Neural cell (in vitro differentiated cells): ENCODE measurements at regions not wholly inside any gene's neighbourhood (a gene's known extent, or its start where the extent isn't known, plus 50 kb on each side); places are given as distances from the start of the nearest gene placed in this dataset.

Experiments used
- H2AFZ ChIP-seq: fragments of 200-600, 300-800 bp; sonication (generic), shearing (Covaris generic); 2 replicates; pipeline ENCODE4 v1.6.0; 2014; ENCODE audit warnings: low read depth, mild to moderate bottlenecking, antibody characterized with exemption, low read length, moderate library complexity
- H3F3A ChIP-seq: fragments of 200-600 bp; shearing (Covaris generic); 2 replicates; pipeline ENCODE4 v1.6.1; 2016; ENCODE audit warnings: mild to moderate bottlenecking, moderate library complexity, mixed read lengths, antibody characterized with exemption, low read length; ENCODE audit not compliant: insufficient read depth, poor library complexity, severe bottlenecking
- H3K27ac ChIP-seq: fragments of 200-600, 300-800 bp; sonication (generic), shearing (Covaris generic); 2 replicates; pipeline ENCODE4 v1.5.1; 2014; ENCODE audit warnings: mild to moderate bottlenecking, low read length, moderate library complexity
- H3K27me3 ChIP-seq: fragments of 300-800, 200-600 bp; sonication (generic), shearing (Covaris generic); 2 replicates; pipeline ENCODE4 v1.6.0; 2014; ENCODE audit warnings: mild to moderate bottlenecking, low read depth, low read length, moderate library complexity; ENCODE audit not compliant: insufficient read depth
- H3K36me3 ChIP-seq: fragments of 300-800, 200-600 bp; sonication (generic), shearing (Covaris generic); 2 replicates; pipeline ENCODE4 v1.5.1; 2014; ENCODE audit warnings: mild to moderate bottlenecking, antibody characterized with exemption, low read length, moderate library complexity; ENCODE audit not compliant: insufficient read depth
- H3K4me2 ChIP-seq: fragments of 300-800, 200-600 bp; sonication (generic), shearing (Covaris generic); 2 replicates; pipeline ENCODE4 v1.6.0; 2014; ENCODE audit warnings: mild to moderate bottlenecking, low read length
- H3K4me3 ChIP-seq: fragments of 300-800, 200-600 bp; sonication (generic), shearing (Covaris generic); 2 replicates; pipeline ENCODE4 v1.5.1; 2014; ENCODE audit warnings: mild to moderate bottlenecking, low read length, moderate library complexity
- H3K79me2 ChIP-seq: fragments of 200-600 bp; shearing (Covaris generic); replicated peaks from 2 replicates; pipeline ENCODE4 v1.6.0; 2014; ENCODE audit warnings: mild to moderate bottlenecking, low read length, moderate library complexity; ENCODE audit not compliant: insufficient read depth
- H3K9ac ChIP-seq: fragments of 300-800, 200-600 bp; sonication (generic), shearing (Covaris generic); 2 replicates; pipeline ENCODE4 v1.6.1; 2016; ENCODE audit warnings: mild to moderate bottlenecking, low read length, mixed read lengths
- H3K9me2 ChIP-seq: fragments of 200-600 bp; shearing (Covaris generic); 2 replicates; pipeline ENCODE4 v1.6.1; 2016; ENCODE audit warnings: mild to moderate bottlenecking, low read length, mixed read lengths; ENCODE audit not compliant: insufficient read depth
- H3K9me3 ChIP-seq: fragments of 200-600, 300-800 bp; sonication (generic), shearing (Covaris generic); 2 replicates; pipeline ENCODE4 v1.6.1; 2016; ENCODE audit warnings: mild to moderate bottlenecking, mixed run types, low read length, moderate library complexity, mixed read lengths
- H4K20me1 ChIP-seq: fragments of 200-600 bp; shearing (Covaris generic); 2 replicates; pipeline ENCODE4 v1.6.1; 2016; ENCODE audit warnings: mild to moderate bottlenecking, mixed run types; ENCODE audit not compliant: insufficient read depth
- CTCF ChIP-seq: fragments of 450-650 bp; IDR thresholded peaks from 2 replicates; pipeline ENCODE4 v1.5.1; 2014; ENCODE audit warnings: antibody characterized with exemption, mild to moderate bottlenecking, moderate library complexity; ENCODE audit not compliant: poor library complexity, severe bottlenecking
- EP300 ChIP-seq: fragments of 450-650 bp; conservative IDR thresholded peaks from 2 replicates; pipeline ENCODE4 v1.6.1; 2014; ENCODE audit warnings: antibody characterized with exemption, mild to moderate bottlenecking, moderate library complexity; ENCODE audit not compliant: poor library complexity, severe bottlenecking
- EZH2 ChIP-seq: fragments of 200-600, 300-800 bp; shearing (Covaris generic), sonication (generic); IDR thresholded peaks from 2 replicates; pipeline ENCODE4 v1.6.1; 2014; ENCODE audit warnings: antibody characterized with exemption, low read length, borderline replicate concordance, mild to moderate bottlenecking; ENCODE audit not compliant: insufficient read depth, poor library complexity, severe bottlenecking
- MXI1 ChIP-seq: fragments of 450-650 bp; conservative IDR thresholded peaks from 2 replicates; pipeline ENCODE4 v1.6.1; 2014; ENCODE audit warnings: antibody characterized with exemption, mild to moderate bottlenecking; ENCODE audit not compliant: poor library complexity, severe bottlenecking
- POLR2AphosphoS5 ChIP-seq: IDR thresholded peaks from 2 replicates; pipeline ENCODE4 v1.6.1; 2012
- RAD21 ChIP-seq: fragments of 450-650 bp; conservative IDR thresholded peaks from 2 replicates; pipeline ENCODE4 v1.6.1; 2014; ENCODE audit warnings: antibody characterized with exemption, mild to moderate bottlenecking, moderate library complexity
- REST ChIP-seq: IDR thresholded peaks from 2 replicates; pipeline ENCODE4 v1.6.1; 2012; ENCODE audit warnings: borderline replicate concordance
- SMC3 ChIP-seq: fragments of 450-650 bp; conservative IDR thresholded peaks from 2 replicates; pipeline ENCODE4 v1.6.1; 2014; ENCODE audit warnings: antibody characterized with exemption, mild to moderate bottlenecking, moderate library complexity; ENCODE audit not compliant: poor library complexity
- TAF1 ChIP-seq: IDR thresholded peaks from 2 replicates; pipeline ENCODE4 v1.6.1; 2012; ENCODE audit warnings: low read depth

DNA sequence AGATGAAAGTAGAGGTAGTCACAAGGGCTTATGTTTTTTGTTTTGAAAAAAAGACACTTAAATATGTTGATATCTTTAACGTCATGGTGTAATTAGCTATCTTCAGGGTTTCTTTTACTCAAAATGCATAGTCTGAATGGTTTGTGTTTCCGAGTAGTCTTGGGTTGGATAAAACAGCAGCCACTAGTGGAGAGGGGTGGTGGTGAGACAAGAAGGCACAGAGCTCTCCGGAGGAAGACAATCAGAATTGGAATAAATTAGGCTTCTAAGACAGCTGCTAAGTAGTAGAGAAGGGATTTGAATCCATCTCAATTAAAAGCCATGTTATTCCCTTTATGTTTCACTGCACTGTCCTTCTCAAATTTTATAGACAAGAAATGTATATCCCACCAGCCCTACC, 240.4 kb upstream of the VEGFC start:
- Histone ChIP-seq H3K79me2 (no peaks in the 10 kb centered on the region), H3F3A (no peaks in the 10 kb centered on the region), H3K27ac (no peak overlapping the region), H2AFZ (no peak overlapping the region), H3K36me3 (no peaks in the 10 kb centered on the region), H3K4me3 (no peak overlapping the region), H3K9me3 (no peaks in the 10 kb centered on the region), H3K9ac (no peak overlapping the region), H4K20me1 (no peaks in the 10 kb centered on the region), H3K9me2 (no peaks in the 10 kb centered on the region), H3K4me2 (no peak overlapping the region), H3K27me3 (no peaks in the 10 kb centered on the region)
- TF ChIP-seq MXI1, result no peak

- Histone ChIP-seq H4K20me1 (no peaks in the 10 kb centered on the region), H2AFZ (no peak overlapping the region), H3K9ac (no peak overlapping the region), H3K27me3 (no peaks in the 10 kb centered on the region), H3K9me3 (no peaks in the 10 kb centered on the region), H3K4me3 (no peak overlapping the region), H3K9me2 (no peaks in the 10 kb centered on the region), H3K36me3 (no peaks in the 10 kb centered on the region), H3K79me2 (no peaks in the 10 kb centered on the region), H3K27ac (no peak overlapping the region), H3F3A (no peaks in the 10 kb centered on the region), H3K4me2 (no peak overlapping the region)
- TF ChIP-seq SMC3 (no peak), REST (no peak)
Measured at GRCh38 chr4:177033632-177034031, 240.9 kb upstream of the VEGFC start.

DNA sequence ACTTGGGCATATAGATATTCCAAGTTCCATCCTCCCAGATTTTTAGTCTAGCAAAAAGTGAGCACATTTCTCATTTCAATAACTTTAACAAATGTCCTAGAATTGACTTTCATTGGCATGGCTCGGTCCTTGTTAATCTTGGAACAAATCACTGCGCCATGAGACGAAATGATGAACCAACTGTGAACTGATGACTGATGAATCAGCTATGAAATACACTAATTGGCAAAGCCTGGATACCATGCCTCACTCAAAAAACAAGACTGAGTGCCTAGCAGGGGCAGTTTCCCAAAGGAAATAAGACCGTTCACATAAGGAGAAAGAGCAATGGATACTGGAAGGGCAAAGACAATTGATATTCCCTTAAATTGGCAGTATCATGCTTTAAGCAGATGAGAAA, 248.6 kb upstream of the VEGFC start:
- H3K9me3 ChIP-seq, result no peaks in the 10 kb centered on the region
- H3K36me3 ChIP-seq, result no peaks in the 10 kb centered on the region
- H3K4me3 ChIP-seq, result no peak overlapping the region
- H3K27ac ChIP-seq, result no peak overlapping the region
- H3K4me2 ChIP-seq, result no peak overlapping the region
- no peak overlapping the region for H3K9ac ChIP-seq
- no peak for TF ChIP-seq RAD21
- no peak for TF ChIP-seq EZH2
- TF ChIP-seq EP300, result no peak
- TF ChIP-seq SMC3, result no peak
- no peak for TF ChIP-seq CTCF
- no peak for TF ChIP-seq POLR2AphosphoS5
- TF ChIP-seq MXI1, result no peak
- no peak for TF ChIP-seq TAF1
- TF ChIP-seq REST, result no peak
- H2AFZ ChIP-seq, result no peak overlapping the region
- no peaks in the 10 kb centered on the region for H3K9me2 ChIP-seq
- no peaks in the 10 kb centered on the region for H3F3A ChIP-seq
- no peaks in the 10 kb centered on the region for H4K20me1 ChIP-seq
- no peaks in the 10 kb centered on the region for H3K79me2 ChIP-seq
- no peaks in the 10 kb centered on the region for H3K27me3 ChIP-seq
